C4-2B (cell line): ENCODE measurements at regions not wholly inside any gene's neighbourhood (a gene's known extent, or its start where the extent isn't known, plus 50 kb on each side); places are given as distances from the start of the nearest gene placed in this dataset.

Experiments used
- ZFX ChIP-seq: fragments of 450-650 bp; IDR thresholded peaks from 2 replicates; pipeline ENCODE4 v1.6.1; 2017
- TF ChIP-seq, protein P1 (sequence below): fragments of 450-650 bp; conservative IDR thresholded peaks from 2 replicates; pipeline ENCODE4 v1.5.1; 2017; ENCODE audit warnings: mild to moderate bottlenecking

DNA sequence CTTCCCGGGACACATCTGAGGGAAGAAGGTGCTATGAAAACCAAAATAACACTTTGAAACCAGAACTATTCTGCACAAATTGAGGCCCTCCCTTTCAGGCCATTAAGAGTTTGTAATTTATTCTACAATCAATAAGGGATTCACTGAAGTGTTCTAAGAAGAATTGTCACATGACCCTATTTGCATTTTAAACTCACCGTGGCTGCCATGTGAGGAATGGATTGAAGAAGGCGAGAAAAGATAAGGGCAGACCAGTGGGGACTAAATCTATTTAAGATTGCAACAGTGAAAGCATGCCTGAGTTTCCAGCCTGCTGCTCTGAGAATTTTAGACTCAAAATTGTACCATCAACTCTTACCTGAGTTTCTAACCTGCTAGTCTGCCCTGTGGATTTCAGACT is 408.8 kb upstream of the SALL1 start:
- TF ChIP-seq, protein P1, sequence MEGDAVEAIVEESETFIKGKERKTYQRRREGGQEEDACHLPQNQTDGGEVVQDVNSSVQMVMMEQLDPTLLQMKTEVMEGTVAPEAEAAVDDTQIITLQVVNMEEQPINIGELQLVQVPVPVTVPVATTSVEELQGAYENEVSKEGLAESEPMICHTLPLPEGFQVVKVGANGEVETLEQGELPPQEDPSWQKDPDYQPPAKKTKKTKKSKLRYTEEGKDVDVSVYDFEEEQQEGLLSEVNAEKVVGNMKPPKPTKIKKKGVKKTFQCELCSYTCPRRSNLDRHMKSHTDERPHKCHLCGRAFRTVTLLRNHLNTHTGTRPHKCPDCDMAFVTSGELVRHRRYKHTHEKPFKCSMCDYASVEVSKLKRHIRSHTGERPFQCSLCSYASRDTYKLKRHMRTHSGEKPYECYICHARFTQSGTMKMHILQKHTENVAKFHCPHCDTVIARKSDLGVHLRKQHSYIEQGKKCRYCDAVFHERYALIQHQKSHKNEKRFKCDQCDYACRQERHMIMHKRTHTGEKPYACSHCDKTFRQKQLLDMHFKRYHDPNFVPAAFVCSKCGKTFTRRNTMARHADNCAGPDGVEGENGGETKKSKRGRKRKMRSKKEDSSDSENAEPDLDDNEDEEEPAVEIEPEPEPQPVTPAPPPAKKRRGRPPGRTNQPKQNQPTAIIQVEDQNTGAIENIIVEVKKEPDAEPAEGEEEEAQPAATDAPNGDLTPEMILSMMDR, result no peak
- no peak for TF ChIP-seq ZFX
